ENCODE measurements at regions not wholly inside any gene's neighbourhood (a gene's known extent, or its start where the extent isn't known, plus 50 kb on each side); places are given as distances from the start of the nearest gene placed in this dataset.

GRCh38 chr2:9113916-9114315 lies 92.7 kb upstream of the ASAP2 start:
- Histone ChIP-seq H2AK5ac (ENCODE audit: low read depth, low read length) (no peak overlapping the region), H2BK12ac (ENCODE audit: low read depth, low read length) (no peak overlapping the region), H3K23me2 (ENCODE audit: low read depth, low read length) (no peaks in the 10 kb centered on the region), H2BK15ac (ENCODE audit: low read length) (no peak overlapping the region), H3K4me2 (ENCODE audit: insufficient read depth in 1 of 2, low read depth in 2 of 2, low read length in 2 of 2) (no peak overlapping the region), H2BK120ac (replicated peaks; ENCODE audit: low read depth, low read length) (no peak overlapping the region), H3K79me1 (ENCODE audit: low read depth, low read length) (no peaks in the 10 kb centered on the region), H2AFZ (ENCODE audit: low read length) (no peak overlapping the region), H3K56ac (replicated peaks; ENCODE audit: insufficient read length, low read depth, low read length) (no peak overlapping the region), H3K79me2 (ENCODE audit: control insufficient read depth in 1 of 2, insufficient read depth in 2 of 2, low read length in 2 of 2) (no peaks in the 10 kb centered on the region), H2BK20ac (ENCODE audit: low read length) (no peak overlapping the region), H3K4ac (replicated peaks; ENCODE audit: insufficient read length, low read depth, low read length) (no peak overlapping the region), H3K4me1 (replicated peaks in 1 of 4; ENCODE audit: control insufficient read depth in 3 of 4, insufficient read depth in 4 of 4, low read length in 3 of 4) (peaks cover 0 to 5% (median under 1%) of the 10 kb centered on the region in 4 experiments; a peak in 2 of 7 replicates), H2BK5ac (ENCODE audit: low read depth, low read length) (no peak overlapping the region), H3K36me3 (ENCODE audit: control insufficient read depth in 2 of 4, insufficient read depth in 4 of 4, low read length in 3 of 4) (no peaks in the 10 kb centered on the region), H3K18ac (ENCODE audit: extremely low read depth, low read length) (no peak overlapping the region), H4K91ac (replicated peaks; ENCODE audit: insufficient read length, low read length) (no peak overlapping the region), H3K9ac (replicated peaks in 1 of 4; ENCODE audit: extremely low read depth in 1 of 4, low read depth in 3 of 4, low read length in 3 of 4) (no peak overlapping the region), H3K23ac (ENCODE audit: insufficient read length) (no peak overlapping the region), H4K8ac (ENCODE audit: extremely low read depth, insufficient read depth, low read length) (no peak overlapping the region), H3K9me3 (ENCODE audit: insufficient read depth in 2 of 2, low read depth in 1 of 2, low read length in 1 of 2) (no peaks in the 10 kb centered on the region), H3K4me3 (ENCODE audit: extremely low read depth in 1 of 4, insufficient read depth in 2 of 4, low read depth in 3 of 4, low read length in 4 of 4) (no peak overlapping the region), H3K27me3 (replicated peaks in 1 of 4; ENCODE audit: control insufficient read depth in 3 of 4, extremely low read depth in 1 of 4, insufficient read depth in 3 of 4, low read length in 3 of 4) (no peaks in the 10 kb centered on the region), H3K27ac (ENCODE audit: low read depth, low read length) (no peak overlapping the region), H4K20me1 (replicated peaks in 1 of 2; ENCODE audit: control insufficient read depth in 1 of 2, insufficient read depth in 2 of 2, low read length in 2 of 2) (no peaks in the 10 kb centered on the region), H4K5ac (ENCODE audit: insufficient read length, low read depth, low read length) (no peak overlapping the region), H3K14ac (ENCODE audit: insufficient read length) (no peak overlapping the region)
- DNase-seq (ENCODE audit: low read depth in 1 of 2, low spot score in 2 of 2): no peak
- FAIRE-seq: peak; percentile 39
- 67% methylated on average over 5 of the region's 5 CpGs; no CpG with 5 or more reads in 1 of the 2 experiments for WGBS, 2 experiments (ENCODE audit: extremely low coverage in 1 of 2, insufficient coverage in 1 of 2, insufficient read length in 1 of 2, insufficient replicate concordance in 2 of 2, low coverage in 1 of 2, low lambda C conversion rate in 2 of 2, missing lambda C conversion rate in 1 of 2)
- ChIA-PET CTCF (ENCODE audit: partially characterized antibody) (interaction anchor here (0.5 to 8.6 kb wide), 14 partner anchors 10 to 910 kb away, joined by 3 to 86 read pairs (median 5); no protein-coding TSS in a partner anchor), POLR2A (ENCODE audit: partially characterized antibody) (no interaction called here)
- TF ChIP-seq, protein P1, sequence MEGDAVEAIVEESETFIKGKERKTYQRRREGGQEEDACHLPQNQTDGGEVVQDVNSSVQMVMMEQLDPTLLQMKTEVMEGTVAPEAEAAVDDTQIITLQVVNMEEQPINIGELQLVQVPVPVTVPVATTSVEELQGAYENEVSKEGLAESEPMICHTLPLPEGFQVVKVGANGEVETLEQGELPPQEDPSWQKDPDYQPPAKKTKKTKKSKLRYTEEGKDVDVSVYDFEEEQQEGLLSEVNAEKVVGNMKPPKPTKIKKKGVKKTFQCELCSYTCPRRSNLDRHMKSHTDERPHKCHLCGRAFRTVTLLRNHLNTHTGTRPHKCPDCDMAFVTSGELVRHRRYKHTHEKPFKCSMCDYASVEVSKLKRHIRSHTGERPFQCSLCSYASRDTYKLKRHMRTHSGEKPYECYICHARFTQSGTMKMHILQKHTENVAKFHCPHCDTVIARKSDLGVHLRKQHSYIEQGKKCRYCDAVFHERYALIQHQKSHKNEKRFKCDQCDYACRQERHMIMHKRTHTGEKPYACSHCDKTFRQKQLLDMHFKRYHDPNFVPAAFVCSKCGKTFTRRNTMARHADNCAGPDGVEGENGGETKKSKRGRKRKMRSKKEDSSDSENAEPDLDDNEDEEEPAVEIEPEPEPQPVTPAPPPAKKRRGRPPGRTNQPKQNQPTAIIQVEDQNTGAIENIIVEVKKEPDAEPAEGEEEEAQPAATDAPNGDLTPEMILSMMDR (IDR thresholded peaks at IDR 0.05; ENCODE audit: control extremely low read depth in 1 of 3, insufficient read depth in 1 of 3, low read depth in 1 of 3, low read length in 3 of 3): peak in 2 of 3 experiments; percentile 42 to 53; a peak in 3 of 4 replicates
- TF ChIP-seq ATF2 (IDR thresholded peaks at IDR 0.05; ENCODE audit: low read length): no peak
- TF ChIP-seq, protein P2, sequence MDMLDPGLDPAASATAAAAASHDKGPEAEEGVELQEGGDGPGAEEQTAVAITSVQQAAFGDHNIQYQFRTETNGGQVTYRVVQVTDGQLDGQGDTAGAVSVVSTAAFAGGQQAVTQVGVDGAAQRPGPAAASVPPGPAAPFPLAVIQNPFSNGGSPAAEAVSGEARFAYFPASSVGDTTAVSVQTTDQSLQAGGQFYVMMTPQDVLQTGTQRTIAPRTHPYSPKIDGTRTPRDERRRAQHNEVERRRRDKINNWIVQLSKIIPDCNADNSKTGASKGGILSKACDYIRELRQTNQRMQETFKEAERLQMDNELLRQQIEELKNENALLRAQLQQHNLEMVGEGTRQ (IDR thresholded peaks at IDR 0.05; ENCODE audit: low read length): no peak
- TF ChIP-seq RAD21 (IDR thresholded peaks at IDR 0.05 in 1 of 2, conservative IDR thresholded peaks at IDR 0.05 in 1 of 2; ENCODE audit: low read depth in 2 of 2, low read length in 2 of 2): peak; percentile 25 to 40; a peak in 3 of 4 replicates
- TF ChIP-seq GTF2F1 (IDR thresholded peaks at IDR 0.05; ENCODE audit: borderline replicate concordance, low read depth, low read length): no peak
- no peak for TF ChIP-seq SIN3A (conservative IDR thresholded peaks at IDR 0.05 in 1 of 2, IDR thresholded peaks at IDR 0.05 in 1 of 2; ENCODE audit: low read depth in 1 of 2, low read length in 2 of 2)

Measured in H1 (cell line).